ENCODE measurements at regions not wholly inside any gene's neighbourhood (a gene's known extent, or its start where the extent isn't known, plus 50 kb on each side); places are given as distances from the start of the nearest gene placed in this dataset.

DNA sequence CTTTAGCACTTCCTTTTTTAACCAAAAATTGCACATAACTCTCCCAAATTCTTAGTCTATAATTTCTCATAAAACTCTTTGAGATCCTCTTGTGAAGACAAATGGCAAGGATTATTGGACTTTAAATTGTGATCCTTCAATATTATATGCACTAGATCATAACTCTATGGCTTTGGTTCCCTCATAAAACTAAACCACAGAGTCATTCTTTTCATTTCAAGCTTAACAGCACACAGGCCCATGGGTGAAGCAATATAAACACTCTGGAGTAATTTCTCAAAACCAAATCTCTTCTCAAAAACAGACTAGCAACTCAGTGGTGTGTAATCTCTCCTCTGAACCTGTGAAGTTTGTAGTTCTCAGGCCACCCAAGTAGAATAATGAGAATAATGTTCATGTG lies 171.0 kb upstream of the NECTIN3 start:
- TF ChIP-seq EZH2 (IDR thresholded peaks at IDR 0.05) (no peak), POLR2AphosphoS5 (IDR thresholded peaks at IDR 0.05; ENCODE audit: borderline replicate concordance, low read depth, low read length) (peak; percentile 51; the same call in 1 of the 2 replicates)

GRCh38 chr3:110901536-110901935 lies 170.1 kb upstream of the NECTIN3 start:
- no peak for TF ChIP-seq POLR2AphosphoS5 (IDR thresholded peaks at IDR 0.05; ENCODE audit: borderline replicate concordance, low read depth, low read length)
- no peak for TF ChIP-seq FOXP2 (optimal IDR thresholded peaks at IDR 0.05; ENCODE audit: control extremely low read depth, extremely low read length, insufficient read depth)
- no peak for TF ChIP-seq EZH2 (IDR thresholded peaks at IDR 0.05)
- no peaks in the 10 kb centered on the region for H3K9me3 ChIP-seq (ENCODE audit: low read depth, low read length)
- no peaks in the 10 kb centered on the region for H3K36me3 ChIP-seq (ENCODE audit: insufficient read depth, low read length)
- no peak overlapping the region for H3K4me3 ChIP-seq
- no peak overlapping the region for H3K27ac ChIP-seq
- DNase-seq (ENCODE audit: low read depth, low spot score) = no peak
- no peak overlapping the region for H3K9ac ChIP-seq (ENCODE audit: insufficient read length)

More for the DNA sequence above, 171.0 kb upstream of the NECTIN3 start:
- H3K36me3 ChIP-seq (ENCODE audit: insufficient read depth, low read length) = no peaks in the 10 kb centered on the region
- no peak overlapping the region for H3K9ac ChIP-seq (ENCODE audit: insufficient read length)
- H3K4me3 ChIP-seq = no peak overlapping the region
- H3K9me3 ChIP-seq (ENCODE audit: low read depth, low read length) = no peaks in the 10 kb centered on the region
- peak; percentile 28 for DNase-seq (ENCODE audit: low read depth, low spot score)
- no peak overlapping the region for H3K27ac ChIP-seq

GRCh38 chr3:110902453-110903085 lies 169.0 kb upstream of the NECTIN3 start:
- Histone ChIP-seq H3K36me3 (ENCODE audit: insufficient read depth, low read length) (no peaks in the 10 kb centered on the region), H3K9ac (ENCODE audit: insufficient read length) (no peak overlapping the region), H3K9me3 (ENCODE audit: low read depth, low read length) (no peaks in the 10 kb centered on the region), H3K4me3 (no peak overlapping the region), H3K27ac (no peak overlapping the region)
- DNase-seq (ENCODE audit: low read depth, low spot score) = no peak
- TF ChIP-seq POLR2AphosphoS5 (IDR thresholded peaks at IDR 0.05; ENCODE audit: borderline replicate concordance, low read depth, low read length) (no peak), FOXP2 (optimal IDR thresholded peaks at IDR 0.05; ENCODE audit: control extremely low read depth, extremely low read length, insufficient read depth) (no peak), EZH2 (IDR thresholded peaks at IDR 0.05) (no peak)

DNA sequence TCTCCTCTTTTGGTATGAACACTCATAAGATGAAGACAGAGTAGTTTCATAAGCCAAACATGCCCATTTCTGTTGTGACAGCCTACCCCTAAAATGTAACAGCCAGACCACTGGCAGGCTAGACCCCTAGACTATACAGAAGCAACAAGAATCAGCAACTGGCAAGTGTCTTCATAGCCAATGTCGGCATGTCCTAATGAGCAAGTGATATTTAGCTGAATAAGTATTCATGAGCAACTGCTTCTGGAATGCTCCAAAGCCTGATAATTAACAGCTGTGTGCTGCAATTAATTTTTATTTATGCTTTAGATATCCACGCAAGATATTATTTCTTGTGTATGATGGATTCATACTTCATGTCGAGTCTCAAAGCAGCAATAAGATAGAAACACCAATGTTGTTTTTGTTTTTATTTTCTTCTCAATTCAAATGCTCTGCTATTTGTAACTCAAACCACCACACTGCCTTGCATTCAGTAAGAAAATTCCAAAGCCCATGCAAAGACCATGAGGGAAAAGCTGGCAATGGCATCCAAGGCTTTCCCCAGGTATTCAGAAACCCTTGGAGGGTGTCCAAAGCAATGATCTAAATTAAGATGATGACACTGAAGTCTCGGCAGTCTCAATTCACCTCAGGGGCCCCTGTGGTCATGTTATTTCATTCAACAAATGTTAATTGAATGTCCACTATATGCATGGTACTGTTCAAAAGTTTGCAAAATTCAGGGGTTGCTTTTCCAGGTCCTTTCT lies 167.7 kb upstream of the NECTIN3 start:
- TF ChIP-seq EZH2 (IDR thresholded peaks at IDR 0.05) = no peak
- TF ChIP-seq FOXP2 (optimal IDR thresholded peaks at IDR 0.05; ENCODE audit: control extremely low read depth, extremely low read length, insufficient read depth) = no peak
- TF ChIP-seq POLR2AphosphoS5 (IDR thresholded peaks at IDR 0.05; ENCODE audit: borderline replicate concordance, low read depth, low read length) = no peak
- Histone ChIP-seq H3K27ac (no peak overlapping the region), H3K9me3 (ENCODE audit: low read depth, low read length) (no peaks in the 10 kb centered on the region), H3K36me3 (ENCODE audit: insufficient read depth, low read length) (no peaks in the 10 kb centered on the region), H3K9ac (ENCODE audit: insufficient read length) (no peak overlapping the region), H3K4me3 (no peak overlapping the region)
- no peak for DNase-seq (ENCODE audit: low read depth, low spot score)

DNA sequence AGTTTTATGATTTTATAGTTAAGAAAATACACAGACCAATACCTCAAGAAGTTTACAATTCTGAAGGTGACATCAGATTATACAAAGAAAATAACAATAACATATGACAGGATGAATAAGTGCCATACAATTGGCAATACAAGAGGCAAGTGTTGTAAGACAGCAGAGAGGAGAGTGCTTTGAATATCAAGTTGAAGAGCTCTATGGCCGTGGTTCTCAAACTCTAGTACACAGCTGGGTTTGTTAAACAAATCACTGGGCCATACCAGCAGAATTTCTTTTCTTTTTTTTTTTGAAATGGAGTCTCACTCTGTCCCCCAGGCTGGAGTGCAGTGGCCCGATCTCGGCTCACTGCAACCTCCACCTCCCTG lies 167.1 kb upstream of the NECTIN3 start:
- no peaks in the 10 kb centered on the region for H3K9me3 ChIP-seq (ENCODE audit: low read depth, low read length)
- H3K27ac ChIP-seq = no peak overlapping the region
- H3K4me3 ChIP-seq = no peak overlapping the region
- H3K9ac ChIP-seq (ENCODE audit: insufficient read length) = no peak overlapping the region
- no peaks in the 10 kb centered on the region for H3K36me3 ChIP-seq (ENCODE audit: insufficient read depth, low read length)
- DNase-seq (ENCODE audit: low read depth, low spot score) = no peak
- TF ChIP-seq EZH2 (IDR thresholded peaks at IDR 0.05) = no peak
- TF ChIP-seq POLR2AphosphoS5 (IDR thresholded peaks at IDR 0.05; ENCODE audit: borderline replicate concordance, low read depth, low read length) = no peak
- TF ChIP-seq FOXP2 (optimal IDR thresholded peaks at IDR 0.05; ENCODE audit: control extremely low read depth, extremely low read length, insufficient read depth) = no peak

- Histone ChIP-seq H3K27ac (no peak overlapping the region), H3K36me3 (ENCODE audit: insufficient read depth, low read length) (no peaks in the 10 kb centered on the region), H3K9me3 (ENCODE audit: low read depth, low read length) (no peaks in the 10 kb centered on the region), H3K9ac (ENCODE audit: insufficient read length) (no peak overlapping the region), H3K4me3 (no peak overlapping the region)
- DNase-seq (ENCODE audit: low read depth, low spot score) = no peak
- no peak for TF ChIP-seq EZH2 (IDR thresholded peaks at IDR 0.05)
These were observed 166.5 kb upstream of the NECTIN3 start for GRCh38 chr3:110905121-110905520.

DNA sequence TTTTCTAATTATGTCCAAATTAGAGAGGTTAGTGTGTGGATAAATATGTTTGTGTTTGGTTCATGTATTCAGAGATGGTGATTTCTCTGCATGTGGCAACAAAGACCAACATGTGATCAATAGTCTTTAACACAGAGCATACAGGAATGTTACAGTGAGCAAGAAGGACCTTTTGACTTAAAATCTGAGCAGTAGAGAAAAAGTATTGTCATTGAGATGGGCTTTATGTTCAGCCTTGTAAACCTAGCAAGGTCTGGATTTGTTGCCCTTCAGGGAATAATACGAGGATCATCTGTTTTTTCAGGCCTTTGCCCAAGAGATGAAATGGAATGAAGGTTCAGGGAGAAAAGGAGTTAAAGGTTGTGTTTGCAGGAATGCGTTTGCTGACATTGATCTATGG lies 161.8 kb upstream of the NECTIN3 start:
- DNase-seq (ENCODE audit: low read depth, low spot score) = no peak
- H3K9ac ChIP-seq (ENCODE audit: insufficient read length) = no peak overlapping the region
- no peak overlapping the region for H3K4me3 ChIP-seq
- no peaks in the 10 kb centered on the region for H3K36me3 ChIP-seq (ENCODE audit: insufficient read depth, low read length)
- H3K9me3 ChIP-seq (ENCODE audit: low read depth, low read length) = no peaks in the 10 kb centered on the region
- no peak for TF ChIP-seq EZH2 (IDR thresholded peaks at IDR 0.05)
- TF ChIP-seq FOXP2 (optimal IDR thresholded peaks at IDR 0.05; ENCODE audit: control extremely low read depth, extremely low read length, insufficient read depth) = no peak
- no peak for TF ChIP-seq POLR2AphosphoS5 (IDR thresholded peaks at IDR 0.05; ENCODE audit: borderline replicate concordance, low read depth, low read length)
- H3K27ac ChIP-seq = no peak overlapping the region

GRCh38 chr3:110910346-110910955 lies 161.2 kb upstream of the NECTIN3 start:
- TF ChIP-seq POLR2AphosphoS5 (IDR thresholded peaks at IDR 0.05; ENCODE audit: borderline replicate concordance, low read depth, low read length) (no peak), FOXP2 (optimal IDR thresholded peaks at IDR 0.05; ENCODE audit: control extremely low read depth, extremely low read length, insufficient read depth) (no peak), EZH2 (IDR thresholded peaks at IDR 0.05) (no peak)
- DNase-seq (ENCODE audit: low read depth, low spot score) = no peak
- no peak overlapping the region for H3K27ac ChIP-seq
- no peaks in the 10 kb centered on the region for H3K36me3 ChIP-seq (ENCODE audit: insufficient read depth, low read length)
- H3K4me3 ChIP-seq = no peak overlapping the region
- no peak overlapping the region for H3K9ac ChIP-seq (ENCODE audit: insufficient read length)
- no peaks in the 10 kb centered on the region for H3K9me3 ChIP-seq (ENCODE audit: low read depth, low read length)

Measured in SK-N-MC (cell line).